ENCODE measurements at regions not wholly inside any gene's neighbourhood (a gene's known extent, or its start where the extent isn't known, plus 50 kb on each side); places are given as distances from the start of the nearest gene placed in this dataset.

DNA sequence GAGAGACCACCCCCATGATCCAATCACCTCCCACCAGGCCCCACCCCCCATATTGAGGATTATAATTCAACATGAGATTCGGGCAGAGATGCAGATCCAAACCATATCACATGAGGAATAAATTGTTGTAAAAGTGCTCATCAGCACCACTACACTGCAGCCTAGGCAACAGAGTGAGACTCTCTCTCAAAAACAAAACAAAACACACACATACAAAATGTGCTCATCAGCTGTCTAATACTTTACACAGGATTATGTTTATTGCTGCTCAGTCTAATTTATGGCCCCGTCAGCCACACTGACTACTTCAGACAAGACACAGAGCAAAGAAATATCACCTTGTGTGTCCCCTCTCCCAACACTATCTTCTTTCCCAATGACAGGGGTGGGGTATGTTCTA is 72.9 kb upstream of the PPM1J start:
- CTCF ChIA-PET: interaction anchor here (1.3 kb wide), 1 partner anchor 10 kb away, joined by 3 read pairs; no protein-coding TSS in a partner anchor
- POLR2A ChIA-PET: no interaction called here
- no peak for DNase-seq
- Histone ChIP-seq H3K9me3 (ENCODE audit: control extremely low read depth in 1 of 5, control insufficient read depth in 4 of 5, insufficient read depth in 2 of 5, low read depth in 1 of 5, low read length in 4 of 5) (no peaks in the 10 kb centered on the region), H3K27ac (ENCODE audit: insufficient read depth in 1 of 2, low read depth in 1 of 2, low read length in 2 of 2, poor library complexity in 1 of 2, severe bottlenecking in 2 of 2) (no peak overlapping the region), H3K36me3 (ENCODE audit: control insufficient read depth in 4 of 4, insufficient read depth in 4 of 4, low read length in 3 of 4) (no peaks in the 10 kb centered on the region), H3K4me3 (ENCODE audit: control insufficient read depth in 1 of 7, extremely low read depth in 1 of 7, insufficient read depth in 4 of 7, low read depth in 2 of 7, low read length in 6 of 7) (no peak overlapping the region), H3K4me1 (ENCODE audit: control extremely low read depth in 1 of 4, control insufficient read depth in 4 of 4, insufficient read depth in 4 of 4, low read length in 3 of 4) (no peaks in the 10 kb centered on the region), H3K27me3 (replicated peaks in 2 of 5; ENCODE audit: control insufficient read depth in 4 of 5, insufficient read depth in 5 of 5, low read length in 4 of 5) (no peaks in the 10 kb centered on the region)
- 100% methylated on average over 1 of the region's 2 CpGs for WGBS (ENCODE audit: insufficient coverage)

GRCh38 chr1:112783059-112783458 is 67.9 kb upstream of the PPM1J start:
- H3K9me3 ChIP-seq (ENCODE audit: control extremely low read depth in 1 of 5, control insufficient read depth in 4 of 5, insufficient read depth in 2 of 5, low read depth in 1 of 5, low read length in 4 of 5): peaks cover 0 to 2% (median 0%) of the 10 kb centered on the region in 5 experiments
- no peak for DNase-seq
- CTCF ChIA-PET: interaction anchor here (0.6 to 1.2 kb wide), 2 partner anchors 66 to 412 kb away, joined by 3 read pairs; no protein-coding TSS in a partner anchor

GRCh38 chr1:112779665-112780526 is 64.8 kb upstream of the PPM1J start:
- ChIA-PET CTCF (no interaction called here), POLR2A (no interaction called here)
- no peaks in the 10 kb centered on the region for H3K4me1 ChIP-seq (ENCODE audit: control extremely low read depth in 1 of 4, control insufficient read depth in 4 of 4, insufficient read depth in 4 of 4, low read length in 3 of 4)
- no peak overlapping the region for H3K27ac ChIP-seq (ENCODE audit: insufficient read depth in 1 of 2, low read depth in 1 of 2, low read length in 2 of 2, poor library complexity in 1 of 2, severe bottlenecking in 2 of 2)
- peaks cover 0 to 3% (median 0%) of the 10 kb centered on the region in 5 experiments for H3K27me3 ChIP-seq (replicated peaks in 2 of 5; ENCODE audit: control insufficient read depth in 4 of 5, insufficient read depth in 5 of 5, low read length in 4 of 5)
- no peak for DNase-seq
- 93% methylated on average over 7 of the region's 12 CpGs for WGBS (ENCODE audit: insufficient coverage)
- no peaks in the 10 kb centered on the region for H3K36me3 ChIP-seq (ENCODE audit: control insufficient read depth in 4 of 4, insufficient read depth in 4 of 4, low read length in 3 of 4)
- peaks cover 0 to 2% (median 0%) of the 10 kb centered on the region in 5 experiments for H3K9me3 ChIP-seq (ENCODE audit: control extremely low read depth in 1 of 5, control insufficient read depth in 4 of 5, insufficient read depth in 2 of 5, low read depth in 1 of 5, low read length in 4 of 5)
- no peak overlapping the region for H3K4me3 ChIP-seq (ENCODE audit: control insufficient read depth in 1 of 7, extremely low read depth in 1 of 7, insufficient read depth in 4 of 7, low read depth in 2 of 7, low read length in 6 of 7)

More at GRCh38 chr1:112783059-112783458, 67.9 kb upstream of the PPM1J start:
- Histone ChIP-seq H3K27ac (ENCODE audit: insufficient read depth in 1 of 2, low read depth in 1 of 2, low read length in 2 of 2, poor library complexity in 1 of 2, severe bottlenecking in 2 of 2) (no peak overlapping the region), H3K4me3 (ENCODE audit: control insufficient read depth in 1 of 7, extremely low read depth in 1 of 7, insufficient read depth in 4 of 7, low read depth in 2 of 7, low read length in 6 of 7) (no peak overlapping the region), H3K36me3 (ENCODE audit: control insufficient read depth in 4 of 4, insufficient read depth in 4 of 4, low read length in 3 of 4) (no peaks in the 10 kb centered on the region), H3K4me1 (ENCODE audit: control extremely low read depth in 1 of 4, control insufficient read depth in 4 of 4, insufficient read depth in 4 of 4, low read length in 3 of 4) (no peaks in the 10 kb centered on the region), H3K27me3 (replicated peaks in 2 of 5; ENCODE audit: control insufficient read depth in 4 of 5, insufficient read depth in 5 of 5, low read length in 4 of 5) (peaks cover 0 to 2% (median 0%) of the 10 kb centered on the region in 5 experiments)
- POLR2A ChIA-PET: no interaction called here

GRCh38 chr1:112778137-112778536 is 63.0 kb upstream of the PPM1J start:
- no peaks in the 10 kb centered on the region for H3K36me3 ChIP-seq (ENCODE audit: control insufficient read depth in 4 of 4, insufficient read depth in 4 of 4, low read length in 3 of 4)
- no peak overlapping the region for H3K4me3 ChIP-seq (ENCODE audit: control insufficient read depth in 1 of 7, extremely low read depth in 1 of 7, insufficient read depth in 4 of 7, low read depth in 2 of 7, low read length in 6 of 7)
- WGBS (ENCODE audit: insufficient coverage): no CpG with 5 or more reads among the region's 1 CpG
- H3K9me3 ChIP-seq (ENCODE audit: control extremely low read depth in 1 of 5, control insufficient read depth in 4 of 5, insufficient read depth in 2 of 5, low read depth in 1 of 5, low read length in 4 of 5): peaks cover 0 to 2% (median 0%) of the 10 kb centered on the region in 5 experiments
- ChIA-PET CTCF (no interaction called here), POLR2A (no interaction called here)
- no peak overlapping the region for H3K27ac ChIP-seq (ENCODE audit: insufficient read depth in 1 of 2, low read depth in 1 of 2, low read length in 2 of 2, poor library complexity in 1 of 2, severe bottlenecking in 2 of 2)
- no peak for DNase-seq
- peaks cover 0 to 3% (median 0%) of the 10 kb centered on the region in 5 experiments for H3K27me3 ChIP-seq (replicated peaks in 2 of 5; ENCODE audit: control insufficient read depth in 4 of 5, insufficient read depth in 5 of 5, low read length in 4 of 5)
- H3K4me1 ChIP-seq (ENCODE audit: control extremely low read depth in 1 of 4, control insufficient read depth in 4 of 4, insufficient read depth in 4 of 4, low read length in 3 of 4): no peaks in the 10 kb centered on the region

DNA sequence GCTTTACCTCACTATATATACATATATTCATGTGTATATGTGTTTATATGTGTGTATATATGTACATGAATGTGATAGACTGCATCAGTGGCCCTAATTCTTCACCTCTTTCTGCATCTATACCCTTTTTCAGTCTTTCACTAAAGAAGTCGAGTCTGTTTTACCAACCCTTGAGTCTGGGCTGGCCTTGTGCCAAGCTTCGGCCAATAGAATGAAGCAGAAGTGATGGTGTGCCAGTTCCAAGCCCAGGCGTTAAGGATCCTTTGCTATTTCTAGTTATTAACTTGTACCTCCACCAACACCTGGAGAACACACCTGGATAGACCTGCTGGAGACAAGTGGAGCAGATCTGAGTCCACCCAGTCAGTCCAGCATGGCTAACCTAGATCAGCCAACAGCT is 61.6 kb upstream of the PPM1J start:
- 93% methylated on average over 2 of the region's 3 CpGs for WGBS (ENCODE audit: insufficient coverage)

DNA sequence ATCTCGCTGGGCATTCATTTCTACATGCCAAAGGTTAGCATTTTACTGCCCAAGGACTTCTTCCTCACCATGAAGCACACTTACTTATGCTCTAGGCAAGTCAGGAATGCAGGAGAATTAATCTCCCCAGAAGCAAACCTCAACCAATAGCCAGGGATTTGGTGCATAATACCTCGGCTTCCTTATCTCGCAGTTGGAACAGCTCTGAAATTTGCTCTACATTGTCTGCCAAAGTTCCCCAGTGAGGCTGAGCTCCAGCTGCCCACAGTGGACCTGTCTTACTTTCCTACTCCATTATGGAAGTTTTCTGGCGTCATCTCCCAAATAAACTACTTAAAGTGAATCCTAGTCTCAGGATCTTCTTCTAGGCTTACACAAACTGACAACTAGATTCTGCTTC is 57.6 kb upstream of the PPM1J start:
- peaks cover 0 to 19% (median 12%) of the 10 kb centered on the region in 5 experiments for H3K27me3 ChIP-seq (replicated peaks in 2 of 5; ENCODE audit: control insufficient read depth in 4 of 5, insufficient read depth in 5 of 5, low read length in 4 of 5)
- WGBS (ENCODE audit: insufficient coverage): 87% methylated on average over 2 of the region's 4 CpGs
- CTCF ChIA-PET: no interaction called here
- DNase-seq: no peak
- no peaks in the 10 kb centered on the region for H3K9me3 ChIP-seq (ENCODE audit: control extremely low read depth in 1 of 5, control insufficient read depth in 4 of 5, insufficient read depth in 2 of 5, low read depth in 1 of 5, low read length in 4 of 5)
- no peaks in the 10 kb centered on the region for H3K36me3 ChIP-seq (ENCODE audit: control insufficient read depth in 4 of 4, insufficient read depth in 4 of 4, low read length in 3 of 4)
- H3K4me3 ChIP-seq (ENCODE audit: control insufficient read depth in 1 of 7, extremely low read depth in 1 of 7, insufficient read depth in 4 of 7, low read depth in 2 of 7, low read length in 6 of 7): no peak overlapping the region
- peaks cover 0 to 8% (median 0%) of the 10 kb centered on the region in 4 experiments for H3K4me1 ChIP-seq (ENCODE audit: control extremely low read depth in 1 of 4, control insufficient read depth in 4 of 4, insufficient read depth in 4 of 4, low read length in 3 of 4)
- POLR2A ChIA-PET: no interaction called here
- no peak overlapping the region for H3K27ac ChIP-seq (ENCODE audit: insufficient read depth in 1 of 2, low read depth in 1 of 2, low read length in 2 of 2, poor library complexity in 1 of 2, severe bottlenecking in 2 of 2)

More for the DNA sequence above, 61.6 kb upstream of the PPM1J start:
- ChIA-PET POLR2A (no interaction called here), CTCF (no interaction called here)
- Histone ChIP-seq H3K27ac (ENCODE audit: insufficient read depth in 1 of 2, low read depth in 1 of 2, low read length in 2 of 2, poor library complexity in 1 of 2, severe bottlenecking in 2 of 2) (no peak overlapping the region), H3K27me3 (replicated peaks in 2 of 5; ENCODE audit: control insufficient read depth in 4 of 5, insufficient read depth in 5 of 5, low read length in 4 of 5) (peaks cover 0 to 7% (median 3%) of the 10 kb centered on the region in 5 experiments), H3K4me3 (ENCODE audit: control insufficient read depth in 1 of 7, extremely low read depth in 1 of 7, insufficient read depth in 4 of 7, low read depth in 2 of 7, low read length in 6 of 7) (no peak overlapping the region), H3K4me1 (ENCODE audit: control extremely low read depth in 1 of 4, control insufficient read depth in 4 of 4, insufficient read depth in 4 of 4, low read length in 3 of 4) (no peaks in the 10 kb centered on the region), H3K36me3 (ENCODE audit: control insufficient read depth in 4 of 4, insufficient read depth in 4 of 4, low read length in 3 of 4) (no peaks in the 10 kb centered on the region), H3K9me3 (ENCODE audit: control extremely low read depth in 1 of 5, control insufficient read depth in 4 of 5, insufficient read depth in 2 of 5, low read depth in 1 of 5, low read length in 4 of 5) (peaks cover 0 to 2% (median 0%) of the 10 kb centered on the region in 5 experiments)
- no peak for DNase-seq

GRCh38 chr1:112770724-112771123 is 55.6 kb upstream of the PPM1J start:
- Histone ChIP-seq H3K9me3 (ENCODE audit: control extremely low read depth in 1 of 5, control insufficient read depth in 4 of 5, insufficient read depth in 2 of 5, low read depth in 1 of 5, low read length in 4 of 5) (peaks cover 0 to 2% (median 0%) of the 10 kb centered on the region in 5 experiments), H3K27me3 (replicated peaks in 2 of 5; ENCODE audit: control insufficient read depth in 4 of 5, insufficient read depth in 5 of 5, low read length in 4 of 5) (peaks cover 0 to 19% (median 12%) of the 10 kb centered on the region in 5 experiments), H3K4me3 (ENCODE audit: control insufficient read depth in 1 of 7, extremely low read depth in 1 of 7, insufficient read depth in 4 of 7, low read depth in 2 of 7, low read length in 6 of 7) (no peak overlapping the region), H3K36me3 (ENCODE audit: control insufficient read depth in 4 of 4, insufficient read depth in 4 of 4, low read length in 3 of 4) (no peaks in the 10 kb centered on the region), H3K27ac (ENCODE audit: insufficient read depth in 1 of 2, low read depth in 1 of 2, low read length in 2 of 2, poor library complexity in 1 of 2, severe bottlenecking in 2 of 2) (no peak overlapping the region), H3K4me1 (ENCODE audit: control extremely low read depth in 1 of 4, control insufficient read depth in 4 of 4, insufficient read depth in 4 of 4, low read length in 3 of 4) (peaks cover 0 to 8% (median 0%) of the 10 kb centered on the region in 4 experiments)
- CTCF ChIA-PET: no interaction called here
- POLR2A ChIA-PET: no interaction called here
- WGBS (ENCODE audit: insufficient coverage): no CpG with 5 or more reads among the region's 4 CpGs
- DNase-seq: no peak
